ENCODE measurements at regions not wholly inside any gene's neighbourhood (a gene's known extent, or its start where the extent isn't known, plus 50 kb on each side); places are given as distances from the start of the nearest gene placed in this dataset.

DNA sequence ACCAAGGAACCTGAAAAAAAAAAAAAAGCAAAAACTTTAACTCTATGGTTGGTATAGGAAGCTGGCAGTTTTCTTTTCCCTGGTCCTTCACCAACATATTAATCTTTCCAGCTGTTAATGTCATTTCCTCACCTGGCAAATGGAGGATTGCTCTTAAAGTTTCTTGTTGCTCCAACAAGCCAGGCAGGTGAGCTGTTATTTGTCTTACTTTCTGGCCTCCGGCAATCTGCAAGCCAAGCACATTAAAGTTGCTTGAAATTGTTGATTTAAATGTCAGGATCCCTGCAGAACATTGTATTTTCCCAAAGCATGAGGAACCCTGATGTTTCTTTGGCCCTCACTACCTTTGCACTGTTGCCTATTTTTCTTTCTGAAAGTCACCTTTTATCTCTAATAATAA lies 664.9 kb downstream of the METTL4 start:
- no peaks in the 10 kb centered on the region for H3K27me3 ChIP-seq
- DNase-seq, result no peak
- H3K27ac ChIP-seq, result no peak overlapping the region
- intact Hi-C loops (cut with DNase I; ENCODE audit: low total_unique reads), result no loop called here
- no peak overlapping the region for H3K4me3 ChIP-seq
- 37 to 71% (median 55%) methylated on average over 1 of the region's 1 CpG for WGBS, 5 donors
- TF ChIP-seq POLR2A (IDR thresholded peaks at IDR 0.05) (no peak), EP300 (IDR thresholded peaks at IDR 0.05) (no peak), POLR2AphosphoS5 (IDR thresholded peaks at IDR 0.05) (no peak)
- TF ChIP-seq, protein P1, sequence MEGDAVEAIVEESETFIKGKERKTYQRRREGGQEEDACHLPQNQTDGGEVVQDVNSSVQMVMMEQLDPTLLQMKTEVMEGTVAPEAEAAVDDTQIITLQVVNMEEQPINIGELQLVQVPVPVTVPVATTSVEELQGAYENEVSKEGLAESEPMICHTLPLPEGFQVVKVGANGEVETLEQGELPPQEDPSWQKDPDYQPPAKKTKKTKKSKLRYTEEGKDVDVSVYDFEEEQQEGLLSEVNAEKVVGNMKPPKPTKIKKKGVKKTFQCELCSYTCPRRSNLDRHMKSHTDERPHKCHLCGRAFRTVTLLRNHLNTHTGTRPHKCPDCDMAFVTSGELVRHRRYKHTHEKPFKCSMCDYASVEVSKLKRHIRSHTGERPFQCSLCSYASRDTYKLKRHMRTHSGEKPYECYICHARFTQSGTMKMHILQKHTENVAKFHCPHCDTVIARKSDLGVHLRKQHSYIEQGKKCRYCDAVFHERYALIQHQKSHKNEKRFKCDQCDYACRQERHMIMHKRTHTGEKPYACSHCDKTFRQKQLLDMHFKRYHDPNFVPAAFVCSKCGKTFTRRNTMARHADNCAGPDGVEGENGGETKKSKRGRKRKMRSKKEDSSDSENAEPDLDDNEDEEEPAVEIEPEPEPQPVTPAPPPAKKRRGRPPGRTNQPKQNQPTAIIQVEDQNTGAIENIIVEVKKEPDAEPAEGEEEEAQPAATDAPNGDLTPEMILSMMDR (IDR thresholded peaks at IDR 0.05), result no peak
- no peaks in the 10 kb centered on the region for H3K4me1 ChIP-seq
- peaks cover 8 to 14% (median 12%) of the 10 kb centered on the region in 4 donors for H3K9me3 ChIP-seq
- H3K36me3 ChIP-seq, result no peaks in the 10 kb centered on the region

GRCh38 chr18:1907470-1908206 lies 663.7 kb downstream of the METTL4 start:
- Histone ChIP-seq H3K4me1 (no peaks in the 10 kb centered on the region), H3K27ac (no peak overlapping the region), H3K9me3 (peaks cover 8 to 16% (median 12%) of the 10 kb centered on the region in 4 donors), H3K36me3 (no peaks in the 10 kb centered on the region), H3K27me3 (no peaks in the 10 kb centered on the region), H3K4me3 (no peak overlapping the region)
- no peak for DNase-seq
- intact Hi-C loops (cut with DNase I; ENCODE audit: low total_unique reads), result no loop called here
- no peak for TF ChIP-seq POLR2AphosphoS5 (IDR thresholded peaks at IDR 0.05)
- WGBS, 5 donors, result 49 to 71% (median 58%) methylated on average over 3 of the region's 3 CpGs

GRCh38 chr18:1914489-1914888 lies 656.8 kb downstream of the METTL4 start:
- TF ChIP-seq, protein P1 (IDR thresholded peaks at IDR 0.05), result no peak
- TF ChIP-seq EP300 (IDR thresholded peaks at IDR 0.05) (no peak), POLR2A (IDR thresholded peaks at IDR 0.05) (no peak), POLR2AphosphoS5 (IDR thresholded peaks at IDR 0.05) (no peak)
- no peaks in the 10 kb centered on the region for H3K27me3 ChIP-seq
- H3K36me3 ChIP-seq, result no peaks in the 10 kb centered on the region
- H3K4me3 ChIP-seq, result no peak overlapping the region
- peaks cover 11 to 33% (median 24%) of the 10 kb centered on the region in 4 donors for H3K9me3 ChIP-seq
- H3K27ac ChIP-seq, result no peak overlapping the region
- no peaks in the 10 kb centered on the region for H3K4me1 ChIP-seq
- no peak for DNase-seq
- intact Hi-C loops (cut with DNase I; ENCODE audit: low total_unique reads), result no loop called here

GRCh38 chr18:1916869-1917523 lies 654.3 kb downstream of the METTL4 start:
- intact Hi-C loops (cut with DNase I; ENCODE audit: low total_unique reads), result no loop called here
- 91 to 98% (median 95%) methylated on average over 2 of the region's 2 CpGs for WGBS, 5 donors

More at GRCh38 chr18:1916869-1917523, 654.3 kb downstream of the METTL4 start:
- no peak for DNase-seq
- H3K27ac ChIP-seq, result no peak overlapping the region
- H3K27me3 ChIP-seq, result no peaks in the 10 kb centered on the region
- H3K4me1 ChIP-seq, result no peaks in the 10 kb centered on the region
- H3K9me3 ChIP-seq, result peaks cover 4 to 17% (median 12%) of the 10 kb centered on the region in 4 donors
- no peaks in the 10 kb centered on the region for H3K36me3 ChIP-seq
- no peak overlapping the region for H3K4me3 ChIP-seq
- TF ChIP-seq POLR2A (IDR thresholded peaks at IDR 0.05) (no peak), EP300 (IDR thresholded peaks at IDR 0.05) (no peak), POLR2AphosphoS5 (IDR thresholded peaks at IDR 0.05) (no peak)
- TF ChIP-seq, protein P1 (IDR thresholded peaks at IDR 0.05), result no peak

Data from stomach (tissue), 8 donors.